ENCODE measurements at regions not wholly inside any gene's neighbourhood (a gene's known extent, or its start where the extent isn't known, plus 50 kb on each side); places are given as distances from the start of the nearest gene placed in this dataset.
"Not testable (repeated sequence)": the region's sequence is repeated elsewhere in the genome, so short reads cannot be mapped to it uniquely, and the experiment has no call there.

GRCh38 chr12:77222336-77222735 is 157.0 kb upstream of the E2F7 start:
- Histone ChIP-seq H3K4me1 (ENCODE audit: control insufficient read depth, insufficient read depth, low read length) (no peaks in the 10 kb centered on the region), H3K27ac (ENCODE audit: low read depth, low read length) (no peak overlapping the region), H3K4me3 (ENCODE audit: low read depth, low read length) (no peak overlapping the region), H3K9me3 (ENCODE audit: control insufficient read depth, insufficient read depth, low read length) (no peaks in the 10 kb centered on the region), H3K27me3 (ENCODE audit: control insufficient read depth, insufficient read depth, low read length) (no peaks in the 10 kb centered on the region), H3K36me3 (ENCODE audit: control insufficient read depth, insufficient read depth, low read length) (no peaks in the 10 kb centered on the region)
- 100% methylated on average over 2 of the region's 2 CpGs for WGBS (ENCODE audit: insufficient coverage)
- no peak for DNase-seq (ENCODE audit: low read depth in 4 of 6, low spot score in 6 of 6)

- H3K9me3 ChIP-seq (ENCODE audit: control insufficient read depth, insufficient read depth, low read length) = no peaks in the 10 kb centered on the region
- WGBS (ENCODE audit: insufficient coverage) = no CpG with 5 or more reads among the region's 1 CpG
- DNase-seq (ENCODE audit: low read depth in 4 of 6, low spot score in 6 of 6) = no peak
- H3K27me3 ChIP-seq (ENCODE audit: control insufficient read depth, insufficient read depth, low read length) = no peaks in the 10 kb centered on the region
- no peaks in the 10 kb centered on the region for H3K36me3 ChIP-seq (ENCODE audit: control insufficient read depth, insufficient read depth, low read length)
- no peak overlapping the region for H3K27ac ChIP-seq (ENCODE audit: low read depth, low read length)
- H3K4me1 ChIP-seq (ENCODE audit: control insufficient read depth, insufficient read depth, low read length) = no peaks in the 10 kb centered on the region
- H3K4me3 ChIP-seq (ENCODE audit: low read depth, low read length) = no peak overlapping the region
These were observed 155.2 kb upstream of the E2F7 start for GRCh38 chr12:77220586-77220985.

GRCh38 chr12:77218278-77218677 is 152.9 kb upstream of the E2F7 start:
- no peaks in the 10 kb centered on the region for H3K27me3 ChIP-seq (ENCODE audit: control insufficient read depth, insufficient read depth, low read length)
- H3K4me3 ChIP-seq (ENCODE audit: low read depth, low read length) = no peak overlapping the region
- DNase-seq (ENCODE audit: low read depth in 4 of 6, low spot score in 6 of 6) = no peak
- H3K27ac ChIP-seq (ENCODE audit: low read depth, low read length) = no peak overlapping the region
- 89% methylated on average over 7 of the region's 7 CpGs for WGBS (ENCODE audit: insufficient coverage)
- H3K4me1 ChIP-seq (ENCODE audit: control insufficient read depth, insufficient read depth, low read length) = no peaks in the 10 kb centered on the region
- no peaks in the 10 kb centered on the region for H3K36me3 ChIP-seq (ENCODE audit: control insufficient read depth, insufficient read depth, low read length)
- H3K9me3 ChIP-seq (ENCODE audit: control insufficient read depth, insufficient read depth, low read length) = no peaks in the 10 kb centered on the region

- H3K4me1 ChIP-seq (ENCODE audit: control insufficient read depth, insufficient read depth, low read length); DNase-seq (ENCODE audit: low read depth in 4 of 6, low spot score in 6 of 6); H3K36me3 ChIP-seq (ENCODE audit: control insufficient read depth, insufficient read depth, low read length); H3K4me3 ChIP-seq (ENCODE audit: low read depth, low read length); H3K9me3 ChIP-seq (ENCODE audit: control insufficient read depth, insufficient read depth, low read length); H3K27me3 ChIP-seq (ENCODE audit: control insufficient read depth, insufficient read depth, low read length); H3K27ac ChIP-seq (ENCODE audit: low read depth, low read length): not testable (repeated sequence)
- 63% methylated on average over 2 of the region's 2 CpGs for WGBS (ENCODE audit: insufficient coverage)
These were observed 150.8 kb upstream of the E2F7 start for GRCh38 chr12:77216136-77216535.

- H3K27me3 ChIP-seq (ENCODE audit: control insufficient read depth, insufficient read depth, low read length) = no peaks in the 10 kb centered on the region
- no CpG with 5 or more reads among the region's 1 CpG for WGBS (ENCODE audit: insufficient coverage)
- H3K4me3 ChIP-seq (ENCODE audit: low read depth, low read length) = no peak overlapping the region
- H3K4me1 ChIP-seq (ENCODE audit: control insufficient read depth, insufficient read depth, low read length) = no peaks in the 10 kb centered on the region
- H3K36me3 ChIP-seq (ENCODE audit: control insufficient read depth, insufficient read depth, low read length) = no peaks in the 10 kb centered on the region
- peaks cover 3% of the 10 kb centered on the region for H3K9me3 ChIP-seq (ENCODE audit: control insufficient read depth, insufficient read depth, low read length)
- no peak for DNase-seq (ENCODE audit: low read depth in 4 of 6, low spot score in 6 of 6)
- H3K27ac ChIP-seq (ENCODE audit: low read depth, low read length) = no peak overlapping the region
These were observed 148.8 kb upstream of the E2F7 start for GRCh38 chr12:77214136-77214535.

GRCh38 chr12:77213319-77213718 is 147.9 kb upstream of the E2F7 start:
- H3K27ac ChIP-seq (ENCODE audit: low read depth, low read length) = no peak overlapping the region
- WGBS (ENCODE audit: insufficient coverage) = no CpG with 5 or more reads among the region's 5 CpGs

GRCh38 chr12:77210724-77211123 is 145.4 kb upstream of the E2F7 start:
- Histone ChIP-seq H3K36me3 (ENCODE audit: control insufficient read depth, insufficient read depth, low read length) (no peaks in the 10 kb centered on the region), H3K27me3 (ENCODE audit: control insufficient read depth, insufficient read depth, low read length) (no peaks in the 10 kb centered on the region), H3K9me3 (ENCODE audit: control insufficient read depth, insufficient read depth, low read length) (peaks cover 3% of the 10 kb centered on the region), H3K4me3 (ENCODE audit: low read depth, low read length) (no peak overlapping the region), H3K4me1 (ENCODE audit: control insufficient read depth, insufficient read depth, low read length) (no peaks in the 10 kb centered on the region), H3K27ac (ENCODE audit: low read depth, low read length) (no peak overlapping the region)
- no peak for DNase-seq (ENCODE audit: low read depth in 4 of 6, low spot score in 6 of 6)
- no CpG with 5 or more reads among the region's 1 CpG for WGBS (ENCODE audit: insufficient coverage)

More at GRCh38 chr12:77213319-77213718, 147.9 kb upstream of the E2F7 start:
- Histone ChIP-seq H3K9me3 (ENCODE audit: control insufficient read depth, insufficient read depth, low read length) (peaks cover 3% of the 10 kb centered on the region), H3K4me3 (ENCODE audit: low read depth, low read length) (no peak overlapping the region), H3K36me3 (ENCODE audit: control insufficient read depth, insufficient read depth, low read length) (no peaks in the 10 kb centered on the region), H3K27me3 (ENCODE audit: control insufficient read depth, insufficient read depth, low read length) (no peaks in the 10 kb centered on the region), H3K4me1 (ENCODE audit: control insufficient read depth, insufficient read depth, low read length) (no peaks in the 10 kb centered on the region)
- peak in 2 of 6 donors; percentile 32 to 79 for DNase-seq (ENCODE audit: low read depth in 4 of 6, low spot score in 6 of 6)

GRCh38 chr12:77204083-77204482 is 138.7 kb upstream of the E2F7 start:
- Histone ChIP-seq H3K27me3 (ENCODE audit: control insufficient read depth, insufficient read depth, low read length) (no peaks in the 10 kb centered on the region), H3K27ac (ENCODE audit: low read depth, low read length) (no peak overlapping the region), H3K4me1 (ENCODE audit: control insufficient read depth, insufficient read depth, low read length) (no peaks in the 10 kb centered on the region), H3K4me3 (ENCODE audit: low read depth, low read length) (no peak overlapping the region), H3K9me3 (ENCODE audit: control insufficient read depth, insufficient read depth, low read length) (peaks cover 1% of the 10 kb centered on the region), H3K36me3 (ENCODE audit: control insufficient read depth, insufficient read depth, low read length) (no peaks in the 10 kb centered on the region)
- DNase-seq (ENCODE audit: low read depth in 4 of 6, low spot score in 6 of 6) = no peak
- WGBS (ENCODE audit: insufficient coverage) = 50% methylated on average over 1 of the region's 3 CpGs

- Histone ChIP-seq H3K27me3 (ENCODE audit: control insufficient read depth, insufficient read depth, low read length) (no peaks in the 10 kb centered on the region), H3K36me3 (ENCODE audit: control insufficient read depth, insufficient read depth, low read length) (no peaks in the 10 kb centered on the region), H3K27ac (ENCODE audit: low read depth, low read length) (no peak overlapping the region), H3K4me1 (ENCODE audit: control insufficient read depth, insufficient read depth, low read length) (no peaks in the 10 kb centered on the region), H3K9me3 (ENCODE audit: control insufficient read depth, insufficient read depth, low read length) (peaks cover 4% of the 10 kb centered on the region), H3K4me3 (ENCODE audit: low read depth, low read length) (no peak overlapping the region)
- WGBS (ENCODE audit: insufficient coverage) = no CpG with 5 or more reads among the region's 2 CpGs
- no peak for DNase-seq (ENCODE audit: low read depth in 4 of 6, low spot score in 6 of 6)
These were observed 137.2 kb upstream of the E2F7 start for GRCh38 chr12:77202457-77203060.

GRCh38 chr12:77189901-77190416 is 124.6 kb upstream of the E2F7 start:
- Histone ChIP-seq H3K27ac (ENCODE audit: low read depth, low read length) (no peak overlapping the region), H3K36me3 (ENCODE audit: control insufficient read depth, insufficient read depth, low read length) (no peaks in the 10 kb centered on the region), H3K4me3 (ENCODE audit: low read depth, low read length) (no peak overlapping the region), H3K4me1 (ENCODE audit: control insufficient read depth, insufficient read depth, low read length) (no peaks in the 10 kb centered on the region), H3K27me3 (ENCODE audit: control insufficient read depth, insufficient read depth, low read length) (no peaks in the 10 kb centered on the region), H3K9me3 (ENCODE audit: control insufficient read depth, insufficient read depth, low read length) (no peaks in the 10 kb centered on the region)
- WGBS (ENCODE audit: insufficient coverage) = no CpG with 5 or more reads among the region's 3 CpGs
- no peak for DNase-seq (ENCODE audit: low read depth in 4 of 6, low spot score in 6 of 6)

Measured in spinal cord (tissue), 9 donors.